Prostate gland (tissue), 2 donors: ENCODE measurements at regions not wholly inside any gene's neighbourhood (a gene's known extent, or its start where the extent isn't known, plus 50 kb on each side); places are given as distances from the start of the nearest gene placed in this dataset.

Experiments used
- DNase-seq: peaks from one replicate; pipeline ENCODE4 v3.0.0-alpha.2; 2019; ENCODE audit warnings: low spot score
- H3K27ac ChIP-seq, 2 donors: fragments of 200-600 bp; sonication (generic); 2 replicates each; pipeline ENCODE4 v1.5.1; 2017 to 2019
- H3K27me3 ChIP-seq: fragments of 200-600 bp; sonication (generic); replicated peaks from 2 replicates; pipeline ENCODE4 v1.5.1; 2019; ENCODE audit not compliant: insufficient read depth
- H3K36me3 ChIP-seq, 2 donors: fragments of 200-600 bp; sonication (generic); 1 replicate in 1 of 2; 2 replicates in 1 of 2; pipeline versions ENCODE4 v1.5.1 to v1.8.1; 2017 to 2019
- H3K4me1 ChIP-seq: fragments of 200-600 bp; sonication (generic); replicated peaks from 2 replicates; pipeline ENCODE4 v1.5.1; 2019
- H3K4me3 ChIP-seq, 2 donors: fragments of 200-600 bp; sonication (generic); 2 replicates each; pipeline ENCODE4 v1.5.1; 2017 to 2019
- H3K9me3 ChIP-seq: fragments of 200-600 bp; sonication (generic); 2 replicates; pipeline ENCODE4 v1.5.1; 2017
- POLR2A ChIP-seq: fragments of 450-650 bp; IDR thresholded peaks from one replicate; pipeline ENCODE4 v1.6.1; 2016; ENCODE audit warnings: antibody characterized with exemption, mild to moderate bottlenecking
- POLR2AphosphoS5 ChIP-seq: sonication (generic); formaldehyde crosslinking; IDR thresholded peaks from one replicate; pipeline ENCODE4 v1.6.1; 2017; ENCODE audit warnings: antibody characterized with exemption
- WGBS: methylation state at CpG from one replicate; pipeline ENCODE4 v1.1.5; 2018; 5-methylcytosine and 5-hydroxymethylcytosine counted together
- intact Hi-C: fragments of 100-400 bp; cut with DNase I; formaldehyde crosslinking; loops from one replicate; pipeline ENCODE4 v1.14.2; 2022
- TF ChIP-seq, protein P1 (sequence below), 4 experiments: fragments of 200-600 bp in 2 of 4; fragments of 450-650 bp in 2 of 4; sonication (generic) in 2 of 4; IDR thresholded peaks; 1 replicate in 3 of 4; 2 replicates in 1 of 4; pipeline ENCODE4 v1.5.1; 2016 to 2019; ENCODE audit warnings: antibody characterized with exemption in 4 of 4, mild to moderate bottlenecking in 2 of 4, moderate library complexity in 2 of 4

- H3K36me3 ChIP-seq: no peaks in the 10 kb centered on the region
- H3K27ac ChIP-seq: no peak overlapping the region
- no peak for TF ChIP-seq POLR2A
- TF ChIP-seq, protein P1, sequence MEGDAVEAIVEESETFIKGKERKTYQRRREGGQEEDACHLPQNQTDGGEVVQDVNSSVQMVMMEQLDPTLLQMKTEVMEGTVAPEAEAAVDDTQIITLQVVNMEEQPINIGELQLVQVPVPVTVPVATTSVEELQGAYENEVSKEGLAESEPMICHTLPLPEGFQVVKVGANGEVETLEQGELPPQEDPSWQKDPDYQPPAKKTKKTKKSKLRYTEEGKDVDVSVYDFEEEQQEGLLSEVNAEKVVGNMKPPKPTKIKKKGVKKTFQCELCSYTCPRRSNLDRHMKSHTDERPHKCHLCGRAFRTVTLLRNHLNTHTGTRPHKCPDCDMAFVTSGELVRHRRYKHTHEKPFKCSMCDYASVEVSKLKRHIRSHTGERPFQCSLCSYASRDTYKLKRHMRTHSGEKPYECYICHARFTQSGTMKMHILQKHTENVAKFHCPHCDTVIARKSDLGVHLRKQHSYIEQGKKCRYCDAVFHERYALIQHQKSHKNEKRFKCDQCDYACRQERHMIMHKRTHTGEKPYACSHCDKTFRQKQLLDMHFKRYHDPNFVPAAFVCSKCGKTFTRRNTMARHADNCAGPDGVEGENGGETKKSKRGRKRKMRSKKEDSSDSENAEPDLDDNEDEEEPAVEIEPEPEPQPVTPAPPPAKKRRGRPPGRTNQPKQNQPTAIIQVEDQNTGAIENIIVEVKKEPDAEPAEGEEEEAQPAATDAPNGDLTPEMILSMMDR (IDR thresholded peaks at IDR 0.05): no peak
- no peak for TF ChIP-seq POLR2AphosphoS5
- H3K27me3 ChIP-seq: no peaks in the 10 kb centered on the region
- H3K4me3 ChIP-seq: no peak overlapping the region
- intact Hi-C loops: no loop called here
- no peak for DNase-seq
- H3K9me3 ChIP-seq: no peaks in the 10 kb centered on the region
- no peaks in the 10 kb centered on the region for H3K4me1 ChIP-seq
- WGBS: 45% methylated on average over 2 of the region's 2 CpGs
Observed at GRCh38 chr15:29449136-29449535, 179.5 kb upstream of the NSMCE3 start.

GRCh38 chr15:29448320-29448719 lies 178.7 kb upstream of the NSMCE3 start:
- intact Hi-C loops: no loop called here
- no peak for DNase-seq

GRCh38 chr15:29446480-29446879 lies 176.9 kb upstream of the NSMCE3 start:
- H3K36me3 ChIP-seq: no peaks in the 10 kb centered on the region
- no peaks in the 10 kb centered on the region for H3K4me1 ChIP-seq
- H3K4me3 ChIP-seq: no peak overlapping the region
- no peak for DNase-seq
- TF ChIP-seq POLR2AphosphoS5 (no peak), POLR2A (no peak)
- TF ChIP-seq, protein P1 (IDR thresholded peaks at IDR 0.05): no peak
- no peak overlapping the region for H3K27ac ChIP-seq
- H3K9me3 ChIP-seq: no peaks in the 10 kb centered on the region
- WGBS: 61% methylated on average over 3 of the region's 3 CpGs
- H3K27me3 ChIP-seq: no peaks in the 10 kb centered on the region
- intact Hi-C loops: no loop called here

More at GRCh38 chr15:29448320-29448719, 178.7 kb upstream of the NSMCE3 start:
- no peaks in the 10 kb centered on the region for H3K4me1 ChIP-seq
- no peaks in the 10 kb centered on the region for H3K27me3 ChIP-seq
- H3K27ac ChIP-seq: no peak overlapping the region
- WGBS: 79% methylated on average over 4 of the region's 4 CpGs
- no peak overlapping the region for H3K4me3 ChIP-seq
- no peak for TF ChIP-seq POLR2A
- TF ChIP-seq, protein P1 (IDR thresholded peaks at IDR 0.05): no peak
- TF ChIP-seq POLR2AphosphoS5: no peak
- no peaks in the 10 kb centered on the region for H3K9me3 ChIP-seq
- H3K36me3 ChIP-seq: no peaks in the 10 kb centered on the region

DNA sequence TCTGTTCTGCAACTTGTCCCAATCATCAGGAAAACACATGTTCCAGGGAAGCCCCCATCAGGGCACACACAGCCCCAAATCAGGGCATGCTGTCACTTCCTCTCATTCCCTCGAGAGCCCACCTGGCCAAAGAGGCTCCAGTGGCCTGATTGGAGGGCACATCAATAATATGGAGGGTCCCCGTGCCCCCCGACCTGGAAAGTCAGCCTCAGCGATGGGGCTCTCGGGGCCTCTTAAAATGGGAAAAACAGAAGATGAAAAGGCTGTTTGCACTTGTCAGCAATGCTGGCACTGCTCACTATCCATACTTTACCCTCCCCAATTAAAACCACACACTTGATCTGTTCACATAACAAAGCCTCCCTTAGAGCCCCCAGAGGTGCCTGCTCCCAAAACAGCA lies 172.9 kb upstream of the NSMCE3 start:
- TF ChIP-seq POLR2AphosphoS5: no peak
- TF ChIP-seq, protein P1 (IDR thresholded peaks at IDR 0.05): no peak
- no peak for TF ChIP-seq POLR2A
- no peak for DNase-seq
- Histone ChIP-seq H3K9me3 (no peaks in the 10 kb centered on the region), H3K27ac (no peak overlapping the region), H3K36me3 (no peaks in the 10 kb centered on the region), H3K4me1 (no peaks in the 10 kb centered on the region), H3K27me3 (no peaks in the 10 kb centered on the region), H3K4me3 (no peak overlapping the region)
- intact Hi-C loops: no loop called here
- 58% methylated on average over 5 of the region's 5 CpGs for WGBS

- Histone ChIP-seq H3K36me3 (no peaks in the 10 kb centered on the region), H3K4me3 (no peak overlapping the region), H3K27me3 (no peaks in the 10 kb centered on the region), H3K9me3 (no peaks in the 10 kb centered on the region), H3K27ac (no peak overlapping the region), H3K4me1 (no peaks in the 10 kb centered on the region)
- intact Hi-C loops: no loop called here
- TF ChIP-seq, protein P1 (IDR thresholded peaks at IDR 0.05): no peak
- TF ChIP-seq POLR2A: no peak
- no peak for TF ChIP-seq POLR2AphosphoS5
- no peak for DNase-seq
- WGBS: 81% methylated on average over 7 of the region's 7 CpGs
Observed at GRCh38 chr15:29440541-29440940, 170.9 kb upstream of the NSMCE3 start.
